Suprapubic skin (tissue), 3 donors: ENCODE measurements at regions not wholly inside any gene's neighbourhood (a gene's known extent, or its start where the extent isn't known, plus 50 kb on each side); places are given as distances from the start of the nearest gene placed in this dataset.

Experiments
- POLR2A ChIP-seq, 2 donors: fragments of 450-650 bp; IDR thresholded peaks; one replicate each; pipeline ENCODE4 v1.6.1; 2017; ENCODE audit warnings: antibody characterized with exemption in 2 of 2, mild to moderate bottlenecking in 2 of 2, moderate library complexity in 2 of 2
- TF ChIP-seq, protein P1 (sequence below), 2 donors: fragments of 200-600 bp in 1 of 2; fragments of 450-650 bp in 1 of 2; sonication (generic) in 1 of 2; IDR thresholded peaks; one replicate each; pipeline ENCODE4 v1.5.1; 2016 to 2019; ENCODE audit warnings: antibody characterized with exemption in 2 of 2, mild to moderate bottlenecking in 1 of 2, moderate library complexity in 1 of 2

DNA sequence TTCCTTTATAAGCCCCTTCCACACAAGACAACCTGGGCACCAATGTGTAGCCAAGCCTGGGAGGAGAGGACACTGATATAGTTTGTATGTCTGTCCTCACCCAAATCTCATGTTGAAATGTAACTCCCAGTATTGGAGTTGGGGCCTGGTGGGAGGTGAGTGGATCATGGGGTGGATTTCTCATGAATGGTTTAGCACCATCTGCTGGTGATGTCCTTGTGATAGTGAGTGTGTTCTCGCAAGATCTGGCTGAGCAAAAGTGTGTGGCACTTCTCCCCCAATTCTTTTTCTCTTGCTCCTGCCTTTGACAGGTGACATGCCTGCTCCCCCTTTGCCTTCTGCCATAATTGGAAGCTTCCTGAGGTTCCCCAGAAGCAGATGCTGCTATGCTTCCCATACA is 135.8 kb downstream of the USP31 start:
- TF ChIP-seq, protein P1, sequence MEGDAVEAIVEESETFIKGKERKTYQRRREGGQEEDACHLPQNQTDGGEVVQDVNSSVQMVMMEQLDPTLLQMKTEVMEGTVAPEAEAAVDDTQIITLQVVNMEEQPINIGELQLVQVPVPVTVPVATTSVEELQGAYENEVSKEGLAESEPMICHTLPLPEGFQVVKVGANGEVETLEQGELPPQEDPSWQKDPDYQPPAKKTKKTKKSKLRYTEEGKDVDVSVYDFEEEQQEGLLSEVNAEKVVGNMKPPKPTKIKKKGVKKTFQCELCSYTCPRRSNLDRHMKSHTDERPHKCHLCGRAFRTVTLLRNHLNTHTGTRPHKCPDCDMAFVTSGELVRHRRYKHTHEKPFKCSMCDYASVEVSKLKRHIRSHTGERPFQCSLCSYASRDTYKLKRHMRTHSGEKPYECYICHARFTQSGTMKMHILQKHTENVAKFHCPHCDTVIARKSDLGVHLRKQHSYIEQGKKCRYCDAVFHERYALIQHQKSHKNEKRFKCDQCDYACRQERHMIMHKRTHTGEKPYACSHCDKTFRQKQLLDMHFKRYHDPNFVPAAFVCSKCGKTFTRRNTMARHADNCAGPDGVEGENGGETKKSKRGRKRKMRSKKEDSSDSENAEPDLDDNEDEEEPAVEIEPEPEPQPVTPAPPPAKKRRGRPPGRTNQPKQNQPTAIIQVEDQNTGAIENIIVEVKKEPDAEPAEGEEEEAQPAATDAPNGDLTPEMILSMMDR (IDR thresholded peaks at IDR 0.05), result no peak
- TF ChIP-seq POLR2A (IDR thresholded peaks at IDR 0.05), result no peak
